Epithelial cell of esophagus (primary cell): ENCODE measurements at regions not wholly inside any gene's neighbourhood (a gene's known extent, or its start where the extent isn't known, plus 50 kb on each side); places are given as distances from the start of the nearest gene placed in this dataset.

Experiments used
- DNase-seq: peaks from one replicate; pipeline ENCODE4 v3.0.0; 2010; ENCODE audit warnings: low read depth
- H3K4me3 ChIP-seq: 2 replicates; pipeline ENCODE4 v1.5.1; 2011; ENCODE audit warnings: mild to moderate bottlenecking, low read length, control low read depth
- CTCF ChIP-seq: IDR thresholded peaks from 2 replicates; pipeline ENCODE4 v1.5.1; 2011; ENCODE audit warnings: low read depth, mild to moderate bottlenecking, low read length, control low read depth, inconsistent platforms; ENCODE audit not compliant: insufficient read depth; ENCODE audit errors: missing control alignments

GRCh38 chr16:64398793-64399192 lies 723.1 kb downstream of the CDH11 start:
- no peak overlapping the region for H3K4me3 ChIP-seq
- no peak for TF ChIP-seq CTCF
- peak; percentile 69 for DNase-seq

DNA sequence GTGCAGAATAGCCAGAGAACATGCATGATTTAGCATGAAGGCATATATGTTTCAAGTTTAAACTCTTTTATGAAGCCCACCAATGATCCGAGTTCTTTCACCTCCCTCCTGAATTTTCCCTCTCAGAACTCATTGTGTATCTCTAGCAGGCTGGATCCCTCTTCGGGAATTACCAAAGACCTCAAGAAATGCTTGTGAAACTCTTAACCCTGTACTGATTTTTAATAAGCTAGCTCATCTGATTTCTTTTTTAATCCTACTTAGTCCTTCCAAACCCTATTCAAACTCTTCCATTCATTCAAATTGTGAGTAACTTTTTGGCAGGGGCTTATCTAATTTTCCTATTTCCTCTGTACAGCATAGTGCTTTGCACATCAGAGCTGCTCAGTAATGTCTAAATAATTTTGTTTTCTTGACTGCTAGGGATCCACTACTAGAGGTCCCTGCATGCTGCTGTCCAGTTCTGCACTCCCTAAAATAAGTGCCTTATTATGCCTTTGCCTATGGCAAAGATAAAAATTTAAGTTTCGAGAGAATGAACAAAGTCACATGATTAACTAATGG lies 723.8 kb downstream of the CDH11 start:
- TF ChIP-seq CTCF: no peak
- no peak overlapping the region for H3K4me3 ChIP-seq
- no peak for DNase-seq

DNA sequence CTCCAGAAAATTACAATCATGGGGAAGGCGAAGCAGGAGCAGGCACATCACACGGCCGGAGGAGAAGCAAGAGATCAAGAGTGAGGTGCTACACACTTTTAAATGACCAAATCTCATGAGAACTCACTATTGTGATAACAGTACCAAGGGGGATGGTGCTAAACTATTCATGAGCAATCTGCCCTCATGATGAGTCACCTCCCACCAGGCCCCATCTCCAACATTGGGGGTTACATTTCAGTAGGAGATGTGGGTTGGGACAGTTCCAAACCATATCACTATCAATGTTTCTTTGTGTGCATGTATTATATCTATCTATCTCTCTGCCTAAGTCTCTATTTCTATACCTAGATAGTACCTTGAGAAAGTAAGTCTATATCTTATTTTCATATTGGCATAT lies 724.8 kb downstream of the CDH11 start:
- no peak overlapping the region for H3K4me3 ChIP-seq
- TF ChIP-seq CTCF: no peak
- DNase-seq: peak; percentile 6

GRCh38 chr16:64394061-64394460 lies 727.8 kb downstream of the CDH11 start:
- TF ChIP-seq CTCF: no peak
- no peak for DNase-seq
- H3K4me3 ChIP-seq: no peak overlapping the region

DNA sequence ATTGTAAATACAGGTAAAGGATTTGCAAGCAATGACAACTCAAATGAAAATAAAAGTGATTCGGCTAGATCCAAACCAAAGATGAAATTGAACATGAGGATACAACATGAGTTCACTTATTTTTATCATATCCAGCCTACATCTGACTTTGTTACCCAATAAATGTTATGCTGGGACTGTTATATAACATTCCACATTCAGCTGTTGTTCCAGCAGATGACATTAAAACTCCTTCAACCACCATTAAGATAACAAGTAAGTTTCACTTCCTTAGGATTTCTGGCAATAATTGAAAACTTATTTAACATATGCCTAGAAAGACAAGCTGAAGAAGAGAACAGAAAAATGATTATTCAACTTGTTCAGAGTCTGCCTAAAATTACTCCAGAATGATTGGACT lies 729.4 kb downstream of the CDH11 start:
- no peak overlapping the region for H3K4me3 ChIP-seq
- no peak for TF ChIP-seq CTCF
- no peak for DNase-seq

DNA sequence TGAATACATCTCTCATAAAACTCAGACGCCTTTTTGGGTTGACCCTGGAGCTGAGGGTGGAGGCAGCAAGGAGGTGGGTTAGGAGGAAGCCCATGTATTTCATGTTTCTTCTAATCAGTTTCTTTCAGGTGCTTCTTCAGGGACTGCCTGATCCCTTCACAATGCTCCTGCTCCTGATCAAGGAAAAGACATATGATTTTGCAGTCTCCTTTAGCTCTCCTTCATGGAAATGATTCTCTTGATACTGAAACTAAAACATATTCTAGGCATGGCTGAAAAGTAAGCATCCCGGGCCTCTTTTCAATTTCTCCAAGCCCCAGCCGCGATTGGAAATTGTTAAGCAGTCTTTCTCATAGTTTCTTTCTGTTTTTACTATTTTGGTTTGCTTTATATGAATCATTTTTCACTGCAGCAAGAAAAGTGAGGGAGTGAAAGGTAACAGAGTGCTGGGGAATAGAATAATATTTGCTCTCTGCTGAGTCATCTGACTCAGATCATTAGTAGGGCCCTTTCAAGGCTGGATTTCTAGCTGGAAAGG lies 730.7 kb downstream of the CDH11 start:
- DNase-seq: peak; percentile 50

More for the DNA sequence above, 730.7 kb downstream of the CDH11 start:
- no peak for TF ChIP-seq CTCF
- H3K4me3 ChIP-seq: no peak overlapping the region
